Activated T-cell treated with anti-CD3 and anti-CD28 coated beads for 48 hours (primary cell): ENCODE measurements at regions not wholly inside any gene's neighbourhood (a gene's known extent, or its start where the extent isn't known, plus 50 kb on each side); places are given as distances from the start of the nearest gene placed in this dataset.

ENCODE experiments used
- DNase-seq: peaks from one replicate; pipeline ENCODE4 v3.0.0-alpha.2; 2020; ENCODE audit warnings: low read depth

DNA sequence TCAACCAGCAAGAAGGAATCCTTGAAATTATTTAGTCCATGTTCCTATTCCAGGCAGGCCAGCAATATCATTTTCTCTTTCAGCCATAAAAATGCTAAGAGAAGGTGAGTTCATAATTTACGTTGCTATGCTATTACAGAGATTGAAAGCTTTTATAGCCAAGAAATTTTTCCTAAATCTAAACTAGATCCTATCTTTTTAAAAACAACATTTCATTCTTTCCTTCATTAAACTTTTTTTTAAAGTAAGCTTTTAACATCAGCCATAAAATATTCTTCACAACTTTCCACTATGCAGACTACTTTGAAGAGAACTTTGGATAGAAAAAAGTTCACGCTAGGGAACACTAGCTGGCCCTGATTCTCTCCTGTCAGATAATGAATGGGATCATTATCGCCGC lies 159.8 kb downstream of the RPS12 start:
- DNase-seq: no peak

DNA sequence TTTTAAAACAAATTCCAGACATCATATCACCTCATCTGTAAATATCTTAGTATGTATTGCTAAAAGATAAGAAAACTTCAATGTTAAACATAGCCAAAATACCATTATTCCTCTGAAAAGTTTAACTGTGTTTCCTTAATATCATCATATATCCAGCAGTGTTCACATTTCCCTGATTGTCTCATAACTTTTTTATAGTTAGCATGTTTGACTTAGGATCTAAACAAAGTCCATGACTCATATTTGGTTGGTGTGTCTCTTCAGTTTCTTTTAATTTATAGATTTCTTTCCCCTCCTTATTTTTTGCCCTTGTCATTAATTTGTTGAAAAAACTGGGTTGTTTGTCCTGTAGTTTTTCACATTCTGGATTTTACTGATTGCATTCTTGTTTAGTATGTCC lies 163.0 kb downstream of the RPS12 start:
- no peak for DNase-seq

- no peak for DNase-seq
Observed at GRCh38 chr6:132978685-132979084, 164.3 kb downstream of the RPS12 start.

DNA sequence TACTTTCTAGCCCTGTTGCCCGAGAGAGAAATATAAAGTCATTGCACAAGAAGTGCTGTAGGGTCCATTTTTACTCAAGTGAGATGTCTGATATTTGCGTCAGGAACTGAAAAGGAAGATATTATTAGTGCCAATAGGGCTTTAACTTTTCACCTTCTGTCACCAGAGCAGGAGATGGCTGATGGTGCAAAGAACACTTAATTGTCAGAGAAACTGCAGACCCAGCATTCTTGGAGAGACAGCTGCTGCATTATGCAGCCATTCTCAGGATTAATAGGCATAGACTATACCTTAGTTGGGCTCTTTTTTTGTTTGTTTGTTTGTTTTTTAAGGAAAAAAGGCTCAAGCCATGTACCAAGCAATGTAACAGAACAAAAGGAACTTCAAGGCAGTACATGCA lies 179.4 kb downstream of the RPS12 start:
- no peak for DNase-seq

DNA sequence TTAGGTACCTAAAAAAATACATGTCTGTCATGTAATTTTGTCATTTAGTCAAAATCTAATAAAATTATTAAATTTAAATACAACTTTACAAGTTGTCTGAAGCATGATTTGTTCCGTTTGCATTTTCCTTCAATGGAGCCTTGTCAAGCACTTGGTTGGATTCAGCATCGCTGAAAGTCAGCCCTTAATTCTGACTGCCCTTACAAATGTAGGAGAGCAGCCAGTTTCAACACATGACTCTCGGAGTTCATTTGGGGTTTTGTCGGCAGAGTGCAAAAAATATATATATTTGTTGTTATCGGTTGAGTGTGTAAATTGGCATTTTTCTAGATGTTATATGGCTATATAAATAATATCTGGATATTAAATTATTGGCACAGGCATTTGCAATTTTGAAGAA lies 180.6 kb downstream of the RPS12 start:
- DNase-seq: no peak

DNA sequence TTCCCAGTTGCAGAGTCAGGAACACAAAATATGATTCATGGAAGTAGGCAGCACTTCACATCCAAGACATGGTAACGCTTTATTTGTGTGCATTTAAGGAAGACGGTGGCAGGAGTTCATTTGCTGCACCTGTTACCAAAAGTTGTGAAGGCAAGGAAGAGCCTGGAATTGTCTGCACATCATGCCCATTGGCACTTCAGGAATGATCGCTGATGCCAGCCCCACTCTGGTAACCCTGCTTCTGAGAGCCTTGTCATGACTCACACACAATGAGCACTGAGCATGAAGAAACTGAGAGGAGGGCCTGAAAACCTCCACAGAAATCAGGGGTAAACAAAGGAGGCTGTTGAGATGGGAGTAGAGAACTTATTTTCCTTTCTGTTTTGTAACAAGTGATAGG lies 181.1 kb downstream of the RPS12 start:
- DNase-seq: no peak

DNA sequence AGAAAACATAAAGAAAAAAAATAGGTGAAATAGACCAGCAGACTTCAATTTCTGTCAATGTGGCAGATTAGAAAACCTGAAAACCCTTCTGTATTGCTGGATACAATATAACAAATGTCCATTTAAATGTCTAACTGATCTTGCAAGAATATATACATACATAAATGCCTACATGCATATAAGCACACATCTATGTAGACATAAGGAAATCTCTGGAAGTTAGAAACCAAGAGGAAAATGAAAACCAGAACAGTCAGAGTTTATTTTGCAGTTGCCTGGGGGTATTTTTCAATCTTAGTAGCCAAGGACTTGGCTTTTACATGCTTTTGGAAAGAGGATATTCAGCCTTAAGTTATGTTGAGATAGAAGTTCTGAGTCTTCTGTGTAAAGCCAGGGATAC lies 184.0 kb downstream of the RPS12 start:
- DNase-seq: no peak

DNA sequence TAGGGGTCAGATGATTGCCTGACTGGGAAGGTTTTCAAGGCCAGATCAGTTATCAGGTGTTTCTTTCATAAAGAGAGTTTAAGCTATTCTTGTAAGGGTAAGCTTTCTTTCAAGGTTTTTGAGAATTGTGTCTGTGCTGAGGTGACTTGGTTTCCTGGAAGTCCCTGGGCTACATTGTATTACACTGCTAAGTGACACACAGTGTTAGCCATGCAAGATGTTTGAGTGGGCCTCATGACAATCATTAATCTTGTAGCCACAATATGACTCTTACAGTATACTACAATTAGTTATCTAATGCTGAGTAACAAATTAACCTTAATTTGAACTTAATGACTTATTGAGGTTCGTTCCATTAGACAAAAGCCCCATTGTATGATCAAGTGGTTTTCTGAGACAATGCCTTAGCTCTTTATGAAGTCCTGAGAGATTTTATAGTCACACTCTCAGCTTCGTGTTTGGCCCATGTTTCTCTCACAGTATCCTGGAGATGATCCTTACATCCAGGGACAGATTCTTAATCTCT lies 186.7 kb downstream of the RPS12 start:
- no peak for DNase-seq

DNA sequence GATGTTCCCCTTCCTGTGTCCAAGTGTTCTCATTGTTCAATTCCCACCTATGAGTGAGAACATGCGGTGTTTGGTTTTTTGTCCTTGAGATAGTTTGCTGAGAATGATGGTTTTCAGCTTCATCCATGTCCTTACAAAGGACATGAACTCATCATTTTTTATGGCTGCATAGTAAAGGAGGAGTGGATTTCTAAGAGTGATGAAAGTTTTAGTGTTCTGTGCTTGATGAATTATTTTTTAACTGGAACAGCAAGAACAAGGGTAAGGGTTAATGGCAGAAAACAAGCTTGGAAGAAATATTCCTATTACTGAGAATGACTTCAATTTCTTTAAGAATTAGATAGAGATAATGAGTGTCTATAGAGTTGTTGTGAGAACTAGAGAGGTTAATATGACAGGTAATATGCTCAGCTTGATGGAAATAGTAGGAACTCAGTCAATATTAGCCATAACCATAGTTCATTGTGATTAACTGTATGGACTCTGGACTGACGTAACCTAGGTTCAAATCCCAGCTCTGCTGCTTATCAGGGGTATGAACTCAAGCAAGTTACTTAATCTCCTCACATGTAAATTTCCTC lies 190.0 kb downstream of the RPS12 start:
- DNase-seq: no peak

DNA sequence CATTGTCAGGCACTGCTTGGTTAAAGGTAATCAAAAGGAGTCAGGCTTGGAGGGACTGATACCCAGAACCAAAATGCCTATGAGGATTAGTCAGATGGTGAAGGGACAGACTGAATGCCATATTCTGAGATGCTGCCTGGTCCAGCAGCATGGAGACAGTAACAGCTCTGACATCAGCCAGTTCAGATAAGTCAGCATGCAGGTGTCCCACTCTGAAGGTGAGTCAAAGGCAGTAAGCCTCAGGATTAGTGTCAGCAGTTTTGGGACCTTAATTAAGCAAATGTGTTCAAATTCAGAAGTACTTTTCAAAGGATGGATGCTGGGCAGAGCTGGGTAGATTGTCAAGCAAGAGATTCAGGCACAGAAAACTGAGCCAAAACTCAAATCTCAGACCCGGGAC lies 198.4 kb downstream of the RPS12 start:
- no peak for DNase-seq

DNA sequence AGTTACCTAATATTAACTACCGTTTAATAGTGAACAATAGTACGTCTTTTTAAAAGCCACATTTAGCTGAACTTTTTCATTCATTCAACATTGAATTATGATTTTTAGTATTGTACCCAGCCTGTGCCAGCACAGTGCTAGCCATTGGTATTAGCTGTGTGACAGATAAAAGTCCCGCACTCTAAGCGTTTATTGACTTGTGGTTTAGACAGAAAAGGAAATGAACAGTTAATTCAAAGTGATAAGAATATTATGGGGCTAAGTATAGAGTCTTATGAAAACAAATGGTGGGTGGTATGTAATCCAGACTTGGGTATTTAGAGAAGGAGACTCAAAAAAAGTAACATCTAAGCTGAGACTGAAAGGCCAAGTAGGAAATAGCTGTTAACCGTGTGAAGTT lies 202.3 kb downstream of the RPS12 start:
- DNase-seq: no peak

DNA sequence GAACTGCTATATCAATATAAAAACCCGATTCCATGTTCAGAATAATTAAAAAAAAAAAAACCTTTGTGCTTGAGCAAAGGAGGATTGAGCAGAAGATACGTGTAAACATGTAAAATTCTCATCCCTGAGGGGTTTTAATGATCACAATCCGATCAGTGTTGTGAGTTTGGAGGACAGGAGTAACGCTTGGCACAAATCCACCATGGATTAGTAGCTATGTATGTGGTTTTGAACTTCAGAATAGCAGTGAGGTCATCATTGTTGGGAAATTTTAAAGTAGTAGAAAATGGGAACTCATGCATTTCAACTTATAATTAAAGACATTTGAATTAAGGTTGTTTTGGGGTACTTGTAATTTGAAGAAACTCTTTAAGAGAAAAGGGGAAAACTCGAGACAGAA lies 203.2 kb downstream of the RPS12 start:
- no peak for DNase-seq

GRCh38 chr6:133026705-133027104 lies 212.3 kb downstream of the RPS12 start:
- no peak for DNase-seq

DNA sequence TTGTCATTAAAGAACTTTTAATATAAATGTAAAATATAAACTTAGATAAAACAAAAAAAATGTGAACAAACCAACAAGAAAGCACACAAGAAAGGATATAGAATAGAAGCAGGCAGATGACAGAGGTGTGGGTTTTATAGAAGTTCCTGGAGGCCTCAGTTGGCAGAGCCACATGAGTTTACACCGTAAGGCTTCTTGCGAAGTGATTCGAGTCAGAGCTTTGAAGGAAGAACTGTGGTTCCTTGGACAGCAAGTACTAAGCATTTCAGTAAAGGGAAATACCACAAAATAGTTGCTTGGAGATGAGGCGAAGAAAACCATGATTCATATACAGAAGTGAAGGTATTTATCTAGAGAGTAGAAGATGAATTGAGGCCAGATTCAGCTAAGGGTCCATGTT lies 207.9 kb upstream of the EYA4 start:
- DNase-seq: no peak

- DNase-seq: no peak
Observed at GRCh38 chr6:133034509-133035206, 206.5 kb upstream of the EYA4 start.

DNA sequence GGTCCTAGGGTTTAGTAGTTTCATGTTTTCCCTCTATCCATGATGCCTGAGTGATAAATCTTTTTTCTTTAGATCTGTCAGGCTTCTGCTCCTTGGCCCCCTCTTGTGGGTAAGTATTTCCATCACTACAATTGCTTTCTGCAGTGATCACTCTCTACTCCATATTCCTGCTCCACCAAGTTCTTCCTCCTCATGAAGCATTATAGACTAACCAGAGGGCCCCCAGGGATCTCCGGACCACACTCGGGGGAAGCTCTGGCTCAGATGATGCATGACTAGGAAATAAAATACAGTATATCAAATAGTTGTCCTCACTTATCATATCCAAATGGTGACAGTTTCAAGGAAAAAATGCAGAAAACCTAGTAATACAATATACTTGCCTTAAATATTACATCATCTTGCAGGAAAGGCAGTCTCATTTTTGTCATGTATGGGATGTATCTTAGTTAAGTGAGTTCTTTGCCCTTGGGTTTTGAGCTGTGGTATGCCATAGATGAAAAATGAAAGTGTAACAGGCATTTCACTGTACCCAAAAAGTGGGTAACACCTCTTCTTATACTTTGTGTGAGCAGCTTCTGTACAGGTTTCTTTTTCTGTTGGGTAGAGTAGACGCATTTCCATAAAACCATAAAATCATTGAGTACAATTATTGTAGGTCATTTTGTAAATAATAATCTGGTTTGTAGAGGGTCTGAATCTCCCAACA lies 200.9 kb upstream of the EYA4 start:
- DNase-seq: no peak

- no peak for DNase-seq
Observed at GRCh38 chr6:133040803-133041419, 200.2 kb upstream of the EYA4 start.

DNA sequence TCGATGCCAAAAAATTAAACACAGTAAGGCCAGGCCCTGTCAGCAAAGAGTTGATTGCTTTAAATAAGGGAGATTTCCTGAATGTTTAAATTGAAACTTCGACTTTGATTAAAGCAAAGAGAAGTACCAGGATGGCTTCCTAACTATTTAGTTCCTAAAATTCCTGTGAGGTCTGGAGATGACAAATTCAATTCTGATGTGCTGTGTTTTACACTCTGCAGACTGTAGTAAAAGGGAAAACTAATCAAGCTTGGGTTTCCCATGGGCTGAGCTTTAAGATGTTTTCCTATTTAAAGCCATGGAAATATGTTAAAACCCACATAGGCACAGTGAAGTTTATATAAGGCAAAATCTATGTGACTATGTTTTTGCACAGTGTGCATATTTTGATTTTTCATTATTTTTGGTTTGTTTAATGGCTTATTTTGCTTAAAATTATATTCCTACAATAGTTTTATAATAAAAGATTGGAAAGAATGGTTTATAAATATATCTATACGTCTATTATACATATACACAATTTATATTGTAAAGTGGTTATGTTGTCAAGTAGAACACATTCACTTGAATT lies 198.5 kb upstream of the EYA4 start:
- no peak for DNase-seq

- DNase-seq: no peak
Observed at GRCh38 chr6:133046576-133046975, 194.6 kb upstream of the EYA4 start.

GRCh38 chr6:133047065-133047665 lies 194.0 kb upstream of the EYA4 start:
- DNase-seq: no peak

GRCh38 chr6:133047706-133048105 lies 193.5 kb upstream of the EYA4 start:
- no peak for DNase-seq

DNA sequence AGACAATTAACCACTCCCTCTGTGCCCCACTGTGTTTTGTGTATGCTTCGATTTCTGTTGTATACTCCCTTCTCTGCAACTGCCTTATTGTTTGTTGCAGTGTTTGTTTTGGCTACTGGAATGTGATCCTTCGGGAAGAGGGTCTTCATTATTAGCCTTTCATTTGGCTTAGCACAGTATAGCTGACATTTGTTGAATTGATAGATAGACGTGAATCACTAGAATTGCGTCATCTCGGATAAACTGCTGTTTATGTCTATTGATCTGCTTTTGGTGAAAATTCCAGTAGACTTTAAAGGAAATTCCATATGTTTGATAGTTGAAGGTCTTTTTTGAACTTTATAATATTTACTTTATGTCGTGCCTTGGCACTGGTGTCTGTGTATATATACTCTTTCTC lies 189.9 kb upstream of the EYA4 start:
- DNase-seq: no peak
